ENCODE measurements at regions not wholly inside any gene's neighbourhood (a gene's known extent, or its start where the extent isn't known, plus 50 kb on each side); places are given as distances from the start of the nearest gene placed in this dataset.

- DNase-seq (peak in 1 of 2 donors; percentile 33), ATAC-seq (ENCODE audit: low FRiP score in 2 of 2) (peak in 1 of 2 donors; percentile 27)
- 29 to 53% methylated on average over 4 of the region's 4 CpGs for WGBS, 2 donors
- H3K36me3 ChIP-seq, result no peaks in the 10 kb centered on the region
- peaks cover 0 to 9% (median 5%) of the 10 kb centered on the region in 4 donors for H3K4me1 ChIP-seq
- no peak overlapping the region for H3K4me3 ChIP-seq
- H3K9me3 ChIP-seq, result no peaks in the 10 kb centered on the region
- no peak overlapping the region for H3K27ac ChIP-seq
- no peaks in the 10 kb centered on the region for H3K27me3 ChIP-seq
- TF ChIP-seq EP300 (IDR thresholded peaks at IDR 0.05) (no peak), POLR2A (IDR thresholded peaks at IDR 0.05) (no peak), CTCF (IDR thresholded peaks at IDR 0.05) (no peak), POLR2AphosphoS5 (IDR thresholded peaks at IDR 0.05) (no peak)
These were observed 101.5 kb downstream of the JCAD start for GRCh38 chr10:29957907-29958331.

GRCh38 chr10:29957236-29957635 is 102.2 kb downstream of the JCAD start:
- Histone ChIP-seq H3K27me3 (no peaks in the 10 kb centered on the region), H3K27ac (no peak overlapping the region), H3K4me1 (peaks cover 0 to 9% (median 5%) of the 10 kb centered on the region in 4 donors), H3K36me3 (no peaks in the 10 kb centered on the region), H3K9me3 (no peaks in the 10 kb centered on the region), H3K4me3 (no peak overlapping the region)
- DNase-seq, result no peak
- TF ChIP-seq POLR2AphosphoS5 (IDR thresholded peaks at IDR 0.05), result no peak
- no peak for TF ChIP-seq EP300 (IDR thresholded peaks at IDR 0.05)
- no peak for TF ChIP-seq CTCF (IDR thresholded peaks at IDR 0.05)
- no peak for TF ChIP-seq POLR2A (IDR thresholded peaks at IDR 0.05)
- no peak for ATAC-seq (ENCODE audit: low FRiP score in 2 of 2)
- 70 to 81% methylated on average over 4 of the region's 4 CpGs for WGBS, 2 donors

GRCh38 chr10:29956335-29956924 is 103.0 kb downstream of the JCAD start:
- ATAC-seq (ENCODE audit: low FRiP score in 2 of 2), result no peak
- H3K4me1 ChIP-seq, result peaks cover 3 to 9% (median 7%) of the 10 kb centered on the region in 4 donors
- no peaks in the 10 kb centered on the region for H3K27me3 ChIP-seq
- H3K27ac ChIP-seq, result no peak overlapping the region
- H3K4me3 ChIP-seq, result no peak overlapping the region
- DNase-seq, result no peak
- no peak for TF ChIP-seq EP300 (IDR thresholded peaks at IDR 0.05)
- no peak for TF ChIP-seq POLR2A (IDR thresholded peaks at IDR 0.05)
- TF ChIP-seq CTCF (IDR thresholded peaks at IDR 0.05), result no peak
- 86 to 95% methylated on average over 7 of the region's 7 CpGs for WGBS, 2 donors
- no peaks in the 10 kb centered on the region for H3K9me3 ChIP-seq
- no peaks in the 10 kb centered on the region for H3K36me3 ChIP-seq

DNA sequence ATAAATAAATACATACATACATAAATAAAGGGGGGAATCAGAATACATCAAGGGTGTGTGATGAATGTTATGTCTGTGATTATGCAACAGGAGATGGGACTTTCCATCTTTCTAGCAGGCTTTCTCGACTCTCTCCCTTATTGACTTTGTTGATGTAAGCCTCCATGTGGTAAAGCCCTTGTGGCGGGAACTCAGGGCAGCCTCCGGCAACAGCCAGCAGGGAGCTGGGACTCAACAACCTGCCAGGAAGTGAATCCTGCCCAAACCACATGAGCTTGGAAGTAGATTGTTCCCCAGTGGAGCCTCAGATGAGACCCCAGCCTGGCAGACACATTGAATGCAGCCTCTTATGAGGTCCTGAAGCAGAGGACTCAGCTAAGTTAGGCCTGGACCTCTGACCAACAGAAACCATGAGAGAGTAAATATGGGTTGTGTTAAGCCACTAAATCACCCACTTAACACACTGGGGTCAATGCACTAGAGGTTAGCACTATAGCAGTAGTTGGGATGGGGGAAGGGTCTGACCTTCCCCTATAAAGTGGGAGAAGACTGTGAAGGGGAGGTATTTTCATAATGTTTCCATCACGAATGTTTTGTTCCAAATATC is 104.0 kb downstream of the JCAD start:
- Histone ChIP-seq H3K4me3 (no peak overlapping the region), H3K27ac (no peak overlapping the region), H3K36me3 (no peaks in the 10 kb centered on the region), H3K27me3 (no peaks in the 10 kb centered on the region), H3K4me1 (peaks cover 6 to 10% (median 9%) of the 10 kb centered on the region in 4 donors), H3K9me3 (no peaks in the 10 kb centered on the region)
- WGBS, 2 donors, result 57 to 75% methylated on average over 4 of the region's 4 CpGs
- ATAC-seq (ENCODE audit: low FRiP score in 2 of 2) (no peak), DNase-seq (peak in 1 of 2 donors; percentile 24)
- TF ChIP-seq EP300 (IDR thresholded peaks at IDR 0.05) (no peak), POLR2A (IDR thresholded peaks at IDR 0.05) (no peak), CTCF (IDR thresholded peaks at IDR 0.05) (no peak), POLR2AphosphoS5 (IDR thresholded peaks at IDR 0.05) (no peak)
